ENCODE measurements at regions not wholly inside any gene's neighbourhood (a gene's known extent, or its start where the extent isn't known, plus 50 kb on each side); places are given as distances from the start of the nearest gene placed in this dataset.

GRCh38 chr14:82447586-82447985 is 913.9 kb upstream of the SEL1L start:
- no peak overlapping the region for H4K12ac ChIP-seq (ENCODE audit: low read depth, low read length)
- H3K27ac ChIP-seq (ENCODE audit: low read depth, low read length): no peak overlapping the region
- H2BK12ac ChIP-seq (ENCODE audit: low read length): no peak overlapping the region
- H3K4ac ChIP-seq (ENCODE audit: low read depth, low read length): no peak overlapping the region
- no peak overlapping the region for H2AK5ac ChIP-seq (ENCODE audit: low read length)
- H3K27me3 ChIP-seq (ENCODE audit: insufficient read depth, low read length): no peaks in the 10 kb centered on the region
- H4K8ac ChIP-seq (ENCODE audit: low read depth, low read length): no peak overlapping the region
- H3K23ac ChIP-seq (ENCODE audit: low read length): no peak overlapping the region
- no peak overlapping the region for H3K9ac ChIP-seq (ENCODE audit: low read length)
- H3K36me3 ChIP-seq (ENCODE audit: control insufficient read depth in 1 of 2, insufficient read depth in 2 of 2, low read length in 2 of 2): no peaks in the 10 kb centered on the region
- H3K79me2 ChIP-seq (ENCODE audit: control insufficient read depth, insufficient read depth, low read length, poor library complexity): no peaks in the 10 kb centered on the region
- no peak overlapping the region for H4K91ac ChIP-seq (ENCODE audit: low read depth, low read length)
- no peak overlapping the region for H3K4me2 ChIP-seq (ENCODE audit: low read length)
- no peak overlapping the region for H2AFZ ChIP-seq (ENCODE audit: insufficient read depth, low read length, poor library complexity)
- H3K79me1 ChIP-seq (ENCODE audit: low read length): no peaks in the 10 kb centered on the region
- H2BK5ac ChIP-seq (ENCODE audit: low read depth, low read length, poor library complexity): no peak overlapping the region
- no CpG with 5 or more reads among the region's 3 CpGs for WGBS (ENCODE audit: extremely low coverage, insufficient coverage, insufficient read length)
- no peaks in the 10 kb centered on the region for H3K4me1 ChIP-seq (ENCODE audit: control insufficient read depth in 1 of 2, insufficient read depth in 2 of 2, low read length in 2 of 2)
- no peak overlapping the region for H3K18ac ChIP-seq (ENCODE audit: low read length)
- peaks cover 2% of the 10 kb centered on the region for H3K9me3 ChIP-seq (ENCODE audit: insufficient read depth, low read depth, low read length)
- no peak overlapping the region for H3K4me3 ChIP-seq (ENCODE audit: low read depth, low read length)
- no peak for DNase-seq
- no peak overlapping the region for H2BK120ac ChIP-seq (ENCODE audit: insufficient read depth, low read length, poor library complexity)
- no peak overlapping the region for H3K14ac ChIP-seq (ENCODE audit: low read length)

- Histone ChIP-seq H3K79me2 (ENCODE audit: control insufficient read depth, insufficient read depth, low read length, poor library complexity) (no peaks in the 10 kb centered on the region), H3K4me2 (ENCODE audit: low read length) (no peak overlapping the region), H3K27ac (ENCODE audit: low read depth, low read length) (no peak overlapping the region), H3K79me1 (ENCODE audit: low read length) (no peaks in the 10 kb centered on the region), H3K9me3 (ENCODE audit: insufficient read depth, low read depth, low read length) (no peaks in the 10 kb centered on the region), H2BK120ac (ENCODE audit: insufficient read depth, low read length, poor library complexity) (no peak overlapping the region), H3K4me1 (ENCODE audit: control insufficient read depth in 1 of 2, insufficient read depth in 2 of 2, low read length in 2 of 2) (no peaks in the 10 kb centered on the region), H2AFZ (ENCODE audit: insufficient read depth, low read length, poor library complexity) (no peak overlapping the region), H3K36me3 (ENCODE audit: control insufficient read depth in 1 of 2, insufficient read depth in 2 of 2, low read length in 2 of 2) (no peaks in the 10 kb centered on the region), H3K4ac (ENCODE audit: low read depth, low read length) (no peak overlapping the region), H4K12ac (ENCODE audit: low read depth, low read length) (no peak overlapping the region), H3K9ac (ENCODE audit: low read length) (no peak overlapping the region), H3K27me3 (ENCODE audit: insufficient read depth, low read length) (no peaks in the 10 kb centered on the region), H3K18ac (ENCODE audit: low read length) (no peak overlapping the region), H3K14ac (ENCODE audit: low read length) (no peak overlapping the region), H4K91ac (ENCODE audit: low read depth, low read length) (no peak overlapping the region), H2BK12ac (ENCODE audit: low read length) (no peak overlapping the region), H3K23ac (ENCODE audit: low read length) (no peak overlapping the region), H2AK5ac (ENCODE audit: low read length) (no peak overlapping the region), H3K4me3 (ENCODE audit: low read depth, low read length) (no peak overlapping the region), H2BK5ac (ENCODE audit: low read depth, low read length, poor library complexity) (no peak overlapping the region), H4K8ac (ENCODE audit: low read depth, low read length) (no peak overlapping the region)
- WGBS (ENCODE audit: extremely low coverage, insufficient coverage, insufficient read length): no CpG with 5 or more reads among the region's 5 CpGs
- no peak for DNase-seq
These were observed 916.3 kb upstream of the SEL1L start for GRCh38 chr14:82449926-82450468.

- DNase-seq: no peak
- Histone ChIP-seq H2AFZ (ENCODE audit: insufficient read depth, low read length, poor library complexity) (no peak overlapping the region), H3K9me3 (ENCODE audit: insufficient read depth, low read depth, low read length) (no peaks in the 10 kb centered on the region), H2BK12ac (ENCODE audit: low read length) (no peak overlapping the region), H3K27ac (ENCODE audit: low read depth, low read length) (no peak overlapping the region), H3K18ac (ENCODE audit: low read length) (no peak overlapping the region), H4K8ac (ENCODE audit: low read depth, low read length) (no peak overlapping the region), H3K14ac (ENCODE audit: low read length) (no peak overlapping the region), H3K4me2 (ENCODE audit: low read length) (no peak overlapping the region), H3K4me1 (ENCODE audit: control insufficient read depth in 1 of 2, insufficient read depth in 2 of 2, low read length in 2 of 2) (no peaks in the 10 kb centered on the region), H4K91ac (ENCODE audit: low read depth, low read length) (no peak overlapping the region), H4K12ac (ENCODE audit: low read depth, low read length) (no peak overlapping the region), H3K79me1 (ENCODE audit: low read length) (no peaks in the 10 kb centered on the region), H2BK5ac (ENCODE audit: low read depth, low read length, poor library complexity) (no peak overlapping the region), H3K9ac (ENCODE audit: low read length) (no peak overlapping the region), H3K4ac (ENCODE audit: low read depth, low read length) (no peak overlapping the region), H3K4me3 (ENCODE audit: low read depth, low read length) (no peak overlapping the region), H3K36me3 (ENCODE audit: control insufficient read depth in 1 of 2, insufficient read depth in 2 of 2, low read length in 2 of 2) (no peaks in the 10 kb centered on the region), H2AK5ac (ENCODE audit: low read length) (no peak overlapping the region), H2BK120ac (ENCODE audit: insufficient read depth, low read length, poor library complexity) (no peak overlapping the region), H3K23ac (ENCODE audit: low read length) (no peak overlapping the region), H3K27me3 (ENCODE audit: insufficient read depth, low read length) (no peaks in the 10 kb centered on the region), H3K79me2 (ENCODE audit: control insufficient read depth, insufficient read depth, low read length, poor library complexity) (no peaks in the 10 kb centered on the region)
These were observed 918.0 kb upstream of the SEL1L start for GRCh38 chr14:82451675-82452074.

GRCh38 chr14:82482345-82482744 is 948.7 kb upstream of the SEL1L start:
- Histone ChIP-seq H2BK120ac (ENCODE audit: insufficient read depth, low read length, poor library complexity) (no peak overlapping the region), H4K8ac (ENCODE audit: low read depth, low read length) (no peak overlapping the region), H3K4ac (ENCODE audit: low read depth, low read length) (no peak overlapping the region), H3K79me2 (ENCODE audit: control insufficient read depth, insufficient read depth, low read length, poor library complexity) (no peaks in the 10 kb centered on the region), H3K23ac (ENCODE audit: low read length) (no peak overlapping the region), H3K27me3 (ENCODE audit: insufficient read depth, low read length) (no peaks in the 10 kb centered on the region), H2BK12ac (ENCODE audit: low read length) (no peak overlapping the region), H2AK5ac (ENCODE audit: low read length) (no peak overlapping the region), H3K4me2 (ENCODE audit: low read length) (no peak overlapping the region), H3K9ac (ENCODE audit: low read length) (no peak overlapping the region), H3K27ac (ENCODE audit: low read depth, low read length) (no peak overlapping the region), H3K4me1 (ENCODE audit: control insufficient read depth in 1 of 2, insufficient read depth in 2 of 2, low read length in 2 of 2) (no peaks in the 10 kb centered on the region), H3K36me3 (ENCODE audit: control insufficient read depth in 1 of 2, insufficient read depth in 2 of 2, low read length in 2 of 2) (no peaks in the 10 kb centered on the region), H4K91ac (ENCODE audit: low read depth, low read length) (no peak overlapping the region), H3K79me1 (ENCODE audit: low read length) (no peaks in the 10 kb centered on the region), H3K14ac (ENCODE audit: low read length) (no peak overlapping the region), H2AFZ (ENCODE audit: insufficient read depth, low read length, poor library complexity) (no peak overlapping the region), H3K9me3 (ENCODE audit: insufficient read depth, low read depth, low read length) (no peaks in the 10 kb centered on the region), H2BK5ac (ENCODE audit: low read depth, low read length, poor library complexity) (no peak overlapping the region), H4K12ac (ENCODE audit: low read depth, low read length) (no peak overlapping the region), H3K4me3 (ENCODE audit: low read depth, low read length) (no peak overlapping the region), H3K18ac (ENCODE audit: low read length) (no peak overlapping the region)
- no peak for DNase-seq
- no CpG with 5 or more reads among the region's 6 CpGs for WGBS (ENCODE audit: extremely low coverage, insufficient coverage, insufficient read length)
